PC-3 (cell line): ENCODE measurements at regions not wholly inside any gene's neighbourhood (a gene's known extent, or its start where the extent isn't known, plus 50 kb on each side); places are given as distances from the start of the nearest gene placed in this dataset.

Source experiments
- EZH2 ChIP-seq: fragments of 300-600 bp; sonication (generic); IDR thresholded peaks from one replicate; pipeline ENCODE4 v1.6.1; 2017; ENCODE audit warnings: antibody characterized with exemption, mild to moderate bottlenecking, low read length; ENCODE audit not compliant: unreplicated experiment
- TF ChIP-seq, protein P1 (sequence below): fragments of 300-600 bp; sonication (generic); conservative IDR thresholded peaks from 2 replicates; pipeline ENCODE4 v1.5.1; 2017; ENCODE audit warnings: antibody characterized with exemption, low read depth, mild to moderate bottlenecking, low read length

DNA sequence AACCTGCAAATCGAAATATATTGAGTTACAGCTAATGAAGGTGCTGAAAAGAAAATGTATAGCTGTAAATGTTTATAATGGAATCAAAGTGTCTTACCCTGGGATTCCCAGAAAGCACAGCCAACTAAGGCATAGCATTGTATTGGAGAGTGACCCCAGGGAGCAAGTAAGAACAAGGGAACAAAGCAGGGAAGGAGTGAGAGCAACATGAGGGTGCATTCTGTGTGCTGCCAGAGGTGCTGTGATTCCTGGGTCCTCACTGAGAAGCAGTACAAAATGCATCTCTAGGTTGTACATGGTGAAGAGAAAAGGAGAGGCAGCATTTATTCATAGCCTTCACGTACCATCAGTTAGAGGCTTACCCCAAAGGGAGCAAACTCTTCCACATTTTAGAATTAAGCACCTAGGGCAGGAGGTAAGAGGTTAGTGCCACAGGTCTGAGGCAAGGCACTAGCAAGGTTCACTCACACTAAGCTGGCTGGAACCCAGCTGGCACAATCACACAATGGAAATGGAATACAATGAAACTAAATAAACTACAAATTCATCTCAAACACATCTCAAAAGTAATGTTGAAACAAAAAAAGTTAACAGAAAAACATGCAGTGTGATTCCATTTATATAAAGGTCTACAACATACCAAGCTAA is 151.5 kb upstream of the C2CD4B start:
- TF ChIP-seq, protein P1, sequence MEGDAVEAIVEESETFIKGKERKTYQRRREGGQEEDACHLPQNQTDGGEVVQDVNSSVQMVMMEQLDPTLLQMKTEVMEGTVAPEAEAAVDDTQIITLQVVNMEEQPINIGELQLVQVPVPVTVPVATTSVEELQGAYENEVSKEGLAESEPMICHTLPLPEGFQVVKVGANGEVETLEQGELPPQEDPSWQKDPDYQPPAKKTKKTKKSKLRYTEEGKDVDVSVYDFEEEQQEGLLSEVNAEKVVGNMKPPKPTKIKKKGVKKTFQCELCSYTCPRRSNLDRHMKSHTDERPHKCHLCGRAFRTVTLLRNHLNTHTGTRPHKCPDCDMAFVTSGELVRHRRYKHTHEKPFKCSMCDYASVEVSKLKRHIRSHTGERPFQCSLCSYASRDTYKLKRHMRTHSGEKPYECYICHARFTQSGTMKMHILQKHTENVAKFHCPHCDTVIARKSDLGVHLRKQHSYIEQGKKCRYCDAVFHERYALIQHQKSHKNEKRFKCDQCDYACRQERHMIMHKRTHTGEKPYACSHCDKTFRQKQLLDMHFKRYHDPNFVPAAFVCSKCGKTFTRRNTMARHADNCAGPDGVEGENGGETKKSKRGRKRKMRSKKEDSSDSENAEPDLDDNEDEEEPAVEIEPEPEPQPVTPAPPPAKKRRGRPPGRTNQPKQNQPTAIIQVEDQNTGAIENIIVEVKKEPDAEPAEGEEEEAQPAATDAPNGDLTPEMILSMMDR = no peak
- no peak for TF ChIP-seq EZH2
